DMS53 treated with DMSO at 0.1 percent for 48 hours (cell line): ENCODE measurements at regions not wholly inside any gene's neighbourhood (a gene's known extent, or its start where the extent isn't known, plus 50 kb on each side); places are given as distances from the start of the nearest gene placed in this dataset.
A peak's percentile ranks its signal among the peaks of the same experiment; 100 is the strongest.
"Not testable (repeated sequence)": the region's sequence is repeated elsewhere in the genome, so short reads cannot be mapped to it uniquely, and the experiment has no call there.

Experiments
- DNase-seq: peaks from one replicate; lab custom pipeline; 2025; ENCODE audit not compliant: unreplicated experiment; lab: John Stamatoyannopoulos, UW

DNA sequence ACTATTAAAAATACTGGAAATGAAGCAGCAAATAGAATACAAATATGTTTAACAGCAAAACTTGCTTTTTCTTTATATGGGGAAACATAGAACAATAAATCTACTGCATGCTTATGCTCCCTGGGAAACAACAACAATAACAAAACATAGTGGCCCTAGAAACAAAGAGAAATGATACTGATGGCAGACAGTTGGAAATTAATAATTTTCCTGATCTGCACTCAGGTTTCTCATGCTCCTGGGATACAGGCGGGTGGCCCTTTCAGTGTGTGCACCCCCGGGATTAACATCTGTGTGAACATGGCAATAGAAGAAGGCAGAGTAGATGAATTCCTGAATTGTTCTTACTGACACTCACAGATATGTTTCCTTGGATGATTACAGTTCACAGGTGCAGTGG is 209.2 kb upstream of the TBX18 start:
- no peak for DNase-seq

DNA sequence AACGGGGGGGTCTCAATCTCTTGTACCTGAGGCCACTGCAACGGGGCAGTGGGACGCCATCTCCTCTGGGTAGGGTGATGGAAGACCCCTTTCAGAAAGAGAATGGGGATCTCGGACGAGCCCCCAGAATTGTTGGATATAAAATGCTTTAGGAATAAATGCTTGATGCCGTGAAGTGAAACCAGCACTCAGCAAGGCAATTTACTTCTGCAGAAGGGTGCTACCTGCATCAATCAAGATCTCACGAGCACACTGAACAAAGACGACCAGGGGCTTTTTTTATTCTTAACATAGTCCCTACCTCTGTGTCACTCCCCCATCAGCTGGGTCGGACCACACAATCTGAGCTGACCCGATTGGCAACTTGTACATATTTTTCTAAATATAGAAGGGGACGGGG is 203.6 kb upstream of the TBX18 start:
- no peak for DNase-seq

DNA sequence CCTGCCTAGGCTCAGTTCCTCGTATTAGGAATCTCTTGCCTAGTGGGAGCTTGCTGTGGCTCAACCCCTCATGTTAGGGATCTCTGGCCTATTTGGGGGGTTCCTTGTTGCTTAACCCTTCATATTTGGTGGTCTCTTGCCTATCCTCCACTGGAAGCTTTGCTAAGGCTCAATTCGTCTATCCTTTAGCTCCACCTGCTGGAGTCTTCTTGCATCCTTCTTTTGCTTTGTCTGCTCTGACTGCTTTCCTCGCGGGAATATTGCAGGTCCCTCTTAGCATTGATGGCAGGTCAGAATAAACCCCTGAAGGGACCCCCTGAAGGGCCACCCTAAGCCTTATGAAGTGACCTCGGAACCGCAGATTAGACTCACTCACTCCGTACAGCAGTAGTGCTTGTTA is 203.0 kb upstream of the TBX18 start:
- DNase-seq = peak; percentile 50

DNA sequence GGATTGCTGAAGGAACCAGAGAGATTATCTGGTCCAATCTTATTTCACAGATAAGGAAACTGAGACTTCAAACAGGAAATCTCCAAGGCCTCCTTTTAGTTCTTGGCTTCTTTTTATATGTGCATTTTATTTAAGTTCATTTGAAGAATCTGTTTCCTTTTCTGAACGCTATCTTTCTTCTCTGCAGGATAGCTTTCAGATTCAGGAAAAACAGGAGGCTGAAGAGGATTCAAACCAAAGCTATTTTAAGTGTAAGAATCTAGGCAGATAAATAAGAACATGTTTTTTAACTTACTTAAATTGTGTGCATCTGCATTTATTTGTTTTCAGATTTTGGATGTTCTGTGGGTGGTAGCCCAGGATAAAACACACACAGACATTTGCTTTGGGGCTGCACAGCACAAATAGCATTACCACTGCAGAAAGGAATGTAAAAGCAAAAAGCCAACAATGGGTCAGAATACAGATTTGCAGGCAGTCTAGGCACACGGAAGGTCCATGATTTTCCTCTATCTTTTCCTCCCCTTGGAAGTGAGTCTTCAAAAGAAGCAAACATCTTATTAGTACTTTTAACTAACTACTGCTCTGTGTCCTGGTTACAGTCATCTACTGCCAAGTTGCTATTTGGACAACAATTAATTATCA is 188.8 kb upstream of the TBX18 start:
- DNase-seq = no peak

DNA sequence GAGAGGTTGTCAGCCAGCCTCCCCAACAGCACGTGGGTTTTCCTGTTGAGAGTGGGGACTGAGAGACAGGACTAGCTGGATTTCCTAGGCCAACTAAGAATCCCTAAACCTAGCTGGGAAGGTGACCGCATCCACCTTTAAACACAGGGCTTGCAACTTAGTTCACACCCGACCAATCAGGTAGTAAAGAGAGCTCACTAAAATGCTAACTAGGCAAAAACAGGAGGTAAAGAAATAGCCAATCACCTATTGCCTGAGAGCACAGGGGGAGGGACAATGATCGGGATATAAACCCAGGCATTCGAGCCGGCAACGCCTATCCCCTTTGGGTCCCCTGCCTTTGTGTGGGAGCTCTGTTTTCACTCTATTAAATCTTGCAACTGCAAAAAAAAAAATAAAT is 180.5 kb upstream of the TBX18 start:
- not testable (repeated sequence) for DNase-seq

DNA sequence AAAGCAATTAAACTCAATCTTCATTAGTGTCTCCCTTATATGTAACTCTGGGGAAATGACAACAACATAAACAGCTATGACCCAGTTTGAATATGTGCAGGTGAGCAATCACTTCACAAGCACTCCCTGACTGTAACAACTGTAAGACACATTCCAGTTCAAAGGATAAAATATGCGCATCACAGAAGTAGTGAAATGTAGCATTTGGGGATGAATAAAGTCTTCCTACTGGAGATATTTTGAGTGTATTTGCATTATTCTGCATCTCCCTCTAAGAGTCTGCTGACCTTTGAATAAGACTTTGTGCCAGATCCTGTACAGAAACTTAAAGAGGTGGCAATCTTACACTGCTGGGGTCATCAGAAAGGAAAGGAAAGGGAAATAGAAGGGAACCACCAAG is 179.5 kb upstream of the TBX18 start:
- DNase-seq = no peak

DNA sequence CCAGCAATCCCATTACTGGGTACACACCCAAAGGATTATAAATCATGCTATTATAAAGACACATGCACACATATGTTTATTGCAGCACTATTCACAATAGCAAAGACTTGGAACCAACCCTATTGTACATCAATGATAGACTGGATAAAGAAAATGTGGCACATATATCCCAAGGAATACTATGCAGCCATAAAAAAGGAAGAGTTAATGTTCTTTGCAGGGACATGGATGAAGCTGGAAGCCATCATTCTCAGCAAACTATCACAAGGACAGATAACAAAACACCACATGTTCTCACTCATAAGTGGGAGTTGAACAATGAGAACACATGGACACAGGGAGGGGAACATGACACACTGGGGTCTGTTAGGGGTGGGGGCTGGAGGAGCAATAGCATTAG is 177.2 kb upstream of the TBX18 start:
- not testable (repeated sequence) for DNase-seq

DNA sequence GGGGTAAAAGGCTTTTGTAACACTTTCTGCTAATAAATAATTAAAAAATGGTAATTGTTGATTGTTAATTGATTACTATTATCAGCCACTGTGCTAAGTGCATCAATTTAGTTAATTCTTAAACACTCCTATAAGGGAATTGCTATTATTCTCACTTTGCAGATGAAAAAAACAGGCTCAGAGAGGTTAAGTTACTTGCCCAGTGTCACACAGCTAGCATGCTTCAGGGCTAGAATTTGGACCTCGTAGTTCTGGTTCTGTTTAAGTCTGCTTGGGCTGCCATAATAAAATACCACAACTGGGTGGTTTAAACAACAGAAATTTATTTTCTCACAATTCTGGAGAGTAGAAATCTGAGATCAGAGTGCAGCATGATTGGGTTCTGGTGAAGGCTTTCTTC is 164.8 kb upstream of the TBX18 start:
- DNase-seq = no peak

DNA sequence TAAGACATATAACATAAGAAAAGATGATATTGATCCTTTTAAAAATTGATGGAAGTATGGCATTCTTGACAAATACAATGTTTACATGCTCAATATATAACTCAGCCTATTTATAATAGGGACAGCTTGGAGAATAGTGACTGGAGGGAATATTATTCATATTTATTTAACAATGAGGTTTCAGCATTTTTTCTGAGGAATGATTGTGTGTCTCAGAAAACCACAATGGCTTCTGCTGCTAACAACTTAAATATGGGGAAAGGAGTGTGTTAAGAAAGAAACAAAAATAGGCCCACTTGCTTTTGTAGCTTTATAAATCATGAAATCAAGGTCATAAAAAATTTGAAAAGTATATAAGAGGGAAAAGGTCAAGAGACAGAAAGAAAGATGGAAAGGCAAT is 163.2 kb upstream of the TBX18 start:
- DNase-seq = no peak

DNA sequence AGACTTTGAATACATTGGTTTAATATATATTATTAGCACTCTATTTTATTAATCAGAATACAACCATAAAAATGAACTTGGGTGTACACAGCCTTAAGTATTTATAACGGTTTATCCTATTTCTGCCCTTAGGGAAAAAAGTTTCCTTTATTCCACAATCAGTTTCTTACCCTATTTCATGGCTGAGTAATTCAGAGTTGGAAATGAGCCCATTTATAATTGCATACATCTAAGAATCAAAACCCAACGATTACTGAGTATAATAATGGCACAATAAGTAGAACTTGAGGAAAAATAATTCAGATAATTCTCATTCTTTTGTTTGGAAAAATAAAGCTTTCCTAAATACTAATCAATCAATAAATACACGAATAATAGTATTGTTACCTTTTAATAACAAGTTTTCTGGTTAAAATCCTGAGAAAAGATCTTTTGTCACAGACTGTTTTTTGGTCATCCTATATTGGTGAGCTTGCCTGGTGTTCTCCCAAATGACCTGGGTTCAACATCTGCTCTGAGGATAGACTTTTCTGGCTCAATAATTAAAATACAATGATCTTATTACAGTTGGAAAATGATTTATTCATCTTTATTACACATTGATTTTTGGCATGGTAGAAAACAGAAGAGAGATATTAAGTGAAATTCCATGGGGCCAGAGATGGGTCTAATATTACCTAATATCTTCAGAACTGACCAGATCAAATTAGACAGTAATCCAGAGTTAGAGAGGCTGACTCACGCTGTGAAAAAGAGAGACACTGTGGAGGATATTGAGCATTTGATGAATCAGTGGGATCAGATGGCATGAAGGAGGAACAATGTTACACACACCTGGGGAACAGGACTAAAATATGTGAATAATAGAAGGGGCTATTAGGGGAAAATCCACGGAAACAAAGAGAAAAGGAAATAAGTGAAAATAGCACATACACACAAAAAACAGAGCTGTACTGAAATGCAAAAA is 162.1 kb upstream of the TBX18 start:
- peak; percentile 22 for DNase-seq

DNA sequence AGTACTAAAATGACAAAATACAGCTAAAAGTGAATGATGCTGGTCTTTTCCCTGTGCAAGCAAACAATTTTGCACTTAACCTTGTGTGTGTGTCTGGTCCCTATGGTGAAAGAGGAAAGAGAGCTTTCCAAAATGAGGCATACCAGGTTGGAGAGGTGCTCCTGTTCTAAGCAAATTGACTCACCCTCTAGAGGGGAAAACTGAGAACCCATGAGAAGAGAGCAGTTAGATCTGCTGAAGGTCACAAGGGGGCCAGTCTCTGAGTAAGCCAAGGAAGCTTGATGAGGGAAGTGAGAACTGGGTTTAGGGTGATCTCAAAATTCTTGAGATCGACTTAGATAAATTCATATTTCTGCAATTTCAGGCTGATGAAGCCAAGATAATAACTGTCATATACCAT is 157.5 kb upstream of the TBX18 start:
- DNase-seq = peak; percentile 23

DNA sequence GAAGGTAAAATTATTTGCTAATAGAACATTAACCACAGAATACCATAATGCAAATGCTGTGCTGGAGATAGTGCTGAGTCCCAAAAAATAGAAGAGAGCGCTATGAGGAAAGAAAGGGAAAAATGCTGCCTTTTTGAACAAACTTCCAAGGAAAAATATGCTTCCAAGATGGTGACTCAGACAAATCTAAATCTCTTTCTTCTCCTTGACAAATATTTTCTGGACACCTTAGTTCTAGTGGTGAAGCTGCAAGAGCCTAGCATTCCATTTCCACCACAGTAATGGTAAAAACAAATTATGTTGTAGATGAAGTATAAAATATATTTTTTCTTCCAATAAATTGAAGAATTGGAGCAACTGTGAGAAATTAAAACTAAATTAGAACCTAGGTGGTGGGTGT is 155.6 kb upstream of the TBX18 start:
- DNase-seq = no peak

DNA sequence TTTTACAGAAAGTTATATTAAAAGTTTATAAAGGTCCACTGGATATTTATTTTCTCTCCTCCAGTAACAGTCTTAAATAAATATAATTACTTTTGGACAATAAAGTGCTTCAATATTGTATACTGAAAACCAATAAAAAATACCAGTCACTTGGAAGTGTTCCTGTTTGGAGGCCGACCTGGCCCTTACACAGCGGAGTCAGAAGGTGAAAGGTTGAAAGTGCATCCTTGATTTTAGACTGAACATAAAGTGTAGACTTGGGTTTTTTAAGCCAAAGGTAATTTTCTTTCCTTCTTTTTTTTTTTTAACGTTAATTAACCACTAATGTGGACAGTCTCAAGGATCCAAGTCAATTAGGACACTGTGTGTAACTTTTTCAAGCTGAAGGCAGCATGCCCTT is 152.3 kb upstream of the TBX18 start:
- DNase-seq = no peak

DNA sequence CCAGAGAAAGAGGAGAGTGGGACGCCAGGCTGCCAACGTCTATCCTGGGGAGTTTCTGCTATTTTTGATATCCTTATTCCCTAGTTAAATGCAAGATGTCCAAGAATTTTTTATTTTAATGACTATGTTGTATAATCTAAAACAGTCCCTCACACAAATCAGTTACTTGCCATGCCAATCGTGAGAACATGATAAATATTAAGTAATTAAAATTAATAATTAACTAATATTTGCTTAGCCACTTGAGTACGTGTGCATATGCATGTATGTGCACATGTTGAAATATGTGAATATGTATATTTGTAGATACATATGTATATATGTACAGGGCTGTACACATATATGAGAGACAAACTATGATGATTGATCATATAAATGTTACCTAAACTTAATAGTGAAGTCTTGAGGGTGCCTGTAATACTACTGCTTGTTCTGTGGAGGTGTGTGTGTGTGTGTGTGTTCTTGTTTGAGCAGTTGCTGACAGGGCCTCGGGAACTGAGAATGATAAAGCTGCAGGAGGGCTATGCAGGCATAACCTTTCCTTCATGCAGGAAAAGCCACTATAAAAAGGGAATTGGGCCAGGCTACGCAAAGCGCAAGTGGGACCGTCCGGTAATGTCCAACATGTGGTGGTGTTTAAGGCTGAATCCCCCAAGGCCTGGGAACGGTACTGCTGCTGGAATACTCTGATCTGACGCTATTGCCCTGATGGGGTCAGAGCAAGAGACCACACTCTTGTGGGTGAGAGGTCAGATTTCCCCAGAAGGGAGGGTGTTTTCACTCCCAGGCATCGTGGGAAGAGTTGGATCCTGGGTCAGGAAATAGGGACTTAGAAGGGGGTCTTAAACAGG is 148.3 kb upstream of the TBX18 start:
- DNase-seq = peak; percentile 4

DNA sequence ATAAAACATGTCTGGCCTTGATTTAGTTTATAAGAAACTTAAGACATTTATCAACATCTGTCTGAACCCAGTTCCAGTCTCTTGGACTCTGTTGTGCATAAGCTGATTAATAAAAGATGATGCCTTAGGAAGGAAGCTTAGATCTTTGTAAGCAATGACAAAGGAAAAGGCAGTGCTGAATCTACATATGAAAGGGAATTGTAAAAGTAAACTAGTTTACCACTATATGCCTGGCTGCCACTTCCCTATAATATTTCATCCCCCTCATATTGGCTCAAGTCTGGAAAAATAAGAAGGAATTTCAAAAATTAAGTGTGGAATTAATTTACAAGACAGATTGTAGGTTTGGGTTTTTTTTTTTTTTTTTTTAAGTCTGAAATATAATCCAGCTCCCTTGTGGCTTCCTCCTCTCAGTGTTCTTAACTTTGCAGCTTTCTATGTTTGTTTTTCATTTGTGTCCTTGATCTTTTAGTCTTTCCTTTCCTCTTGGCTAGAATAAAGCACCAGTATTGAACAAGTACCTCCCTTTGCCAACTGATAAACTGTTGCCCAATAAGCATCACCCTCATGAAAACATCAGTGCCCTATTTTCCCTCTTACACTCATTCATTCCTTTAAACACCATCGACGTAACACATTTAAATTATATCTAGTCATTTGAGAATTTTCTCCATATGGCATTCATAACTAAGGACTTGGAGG is 146.7 kb upstream of the TBX18 start:
- peak; percentile 9 for DNase-seq

DNA sequence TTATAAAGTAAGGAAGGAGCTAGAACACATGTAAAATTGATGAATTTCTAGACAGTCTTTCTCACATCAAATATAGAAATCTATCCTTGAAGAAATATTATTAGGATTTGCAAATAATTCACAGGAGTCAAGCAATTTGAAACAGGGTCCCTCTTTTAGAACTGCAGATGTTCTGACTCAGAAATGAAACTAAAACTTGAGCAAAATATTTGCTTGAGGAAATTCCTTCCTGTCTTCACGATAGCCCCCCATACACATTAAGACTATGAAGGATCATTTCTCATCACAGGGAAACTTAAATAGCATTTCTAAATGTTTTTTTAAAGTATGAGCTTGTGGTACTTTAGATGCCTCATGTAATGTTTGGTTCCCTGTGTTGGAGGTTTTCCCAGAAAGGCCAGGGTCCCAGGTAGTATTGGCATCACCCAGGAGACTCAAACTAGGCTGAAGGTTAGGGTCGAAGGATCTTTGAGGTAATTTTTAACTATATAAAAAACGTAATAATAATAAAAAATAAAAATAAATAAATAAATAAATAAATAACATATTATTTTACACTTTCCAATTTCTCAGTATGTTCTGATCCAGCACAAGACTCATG is 144.0 kb upstream of the TBX18 start:
- no peak for DNase-seq

DNA sequence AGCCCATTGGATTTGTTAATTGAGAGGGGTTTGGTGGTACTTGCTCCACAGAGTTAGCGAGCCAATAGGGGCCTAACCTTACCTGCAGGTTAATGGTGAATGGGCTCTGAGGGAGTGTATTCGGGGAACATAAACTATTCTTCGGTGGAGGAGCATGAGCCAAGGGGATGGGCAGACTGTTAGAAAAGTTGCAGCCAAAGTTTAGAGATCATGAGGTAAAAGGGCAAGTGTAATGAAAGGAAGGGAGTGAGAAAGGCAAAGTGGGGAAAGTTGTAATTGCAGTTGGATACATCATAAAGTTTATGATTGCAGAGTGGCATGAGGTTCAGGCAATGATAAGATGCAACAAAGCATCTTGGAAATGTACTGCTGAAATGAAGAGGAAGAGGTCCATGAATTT is 142.1 kb upstream of the TBX18 start:
- DNase-seq = no peak

DNA sequence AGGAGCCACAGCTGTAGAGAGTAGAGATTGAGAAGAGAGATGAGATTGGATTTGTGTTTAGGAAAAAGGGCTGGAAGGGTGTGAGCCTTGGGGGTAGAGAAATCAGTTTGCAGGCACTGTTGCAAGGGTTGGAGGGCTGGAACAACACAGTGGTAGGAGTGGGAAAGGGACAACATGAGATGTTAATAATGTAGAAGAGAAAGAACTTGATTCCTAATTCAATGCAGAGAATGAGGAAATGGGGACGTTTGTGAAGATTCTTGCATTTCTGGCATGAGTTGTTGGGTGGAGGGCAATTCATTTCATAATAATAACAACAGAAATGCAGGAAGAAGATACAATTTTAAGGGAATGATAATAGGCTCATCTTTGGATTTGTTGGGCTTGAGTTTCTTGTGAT is 141.4 kb upstream of the TBX18 start:
- no peak for DNase-seq

DNA sequence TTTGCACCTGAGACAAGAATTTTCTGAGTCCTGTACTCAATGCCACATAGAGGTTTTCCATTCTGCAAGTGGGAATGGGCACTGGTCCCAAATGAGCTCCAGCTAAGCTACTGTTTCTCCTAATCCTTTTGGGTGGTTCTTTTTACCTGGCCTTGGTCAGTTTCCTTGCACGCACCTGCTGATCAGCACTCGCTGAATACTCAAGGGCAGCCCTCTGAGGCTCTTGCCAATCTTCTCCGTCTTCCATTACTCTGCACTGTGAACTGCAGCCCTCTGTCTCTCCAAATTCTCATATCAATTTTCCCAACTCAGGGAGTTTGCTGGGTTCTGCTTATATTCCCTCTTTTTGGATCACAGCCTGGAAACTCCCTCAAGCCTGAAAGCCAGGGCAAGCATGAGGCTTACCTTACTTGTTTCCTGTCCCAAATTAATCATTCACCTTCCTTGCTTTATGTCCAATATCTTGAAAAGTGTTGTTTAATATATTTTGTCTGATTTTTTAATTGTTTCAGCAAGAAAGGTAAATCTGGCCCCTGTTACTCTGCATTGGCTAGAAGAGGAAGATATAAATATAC is 138.0 kb upstream of the TBX18 start:
- no peak for DNase-seq

DNA sequence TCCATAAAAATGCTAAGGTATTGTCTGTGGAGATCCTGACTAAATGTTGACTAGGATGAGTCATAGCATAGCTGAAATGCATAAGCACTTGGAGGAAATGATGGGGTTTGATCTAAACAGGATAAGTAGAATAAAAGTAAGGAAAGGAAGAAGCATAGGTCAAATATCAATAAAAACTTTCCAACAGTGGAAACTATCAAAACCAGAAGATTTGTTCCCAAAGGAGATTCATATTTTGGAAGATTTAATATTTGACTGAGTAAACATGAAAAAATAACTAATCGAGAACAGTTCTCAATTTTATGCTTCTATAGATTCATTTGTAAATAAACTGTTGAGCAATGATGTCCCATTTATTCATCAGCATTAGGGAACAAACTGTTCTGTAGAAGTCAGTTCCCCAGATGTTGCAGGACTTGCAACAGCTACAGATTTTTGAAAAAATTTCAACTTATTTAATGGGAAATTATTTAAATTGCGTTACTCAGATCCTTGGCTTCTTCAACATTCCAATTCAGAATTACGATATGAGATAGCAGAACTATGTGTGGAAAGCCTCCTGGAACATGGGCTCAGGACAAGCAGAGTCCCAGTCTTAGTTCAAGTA is 133.7 kb upstream of the TBX18 start:
- DNase-seq = peak; percentile 63
